Transverse colon (tissue), 4 donors: ENCODE measurements at regions not wholly inside any gene's neighbourhood (a gene's known extent, or its start where the extent isn't known, plus 50 kb on each side); places are given as distances from the start of the nearest gene placed in this dataset.
"Not testable (repeated sequence)": the region's sequence is repeated elsewhere in the genome, so short reads cannot be mapped to it uniquely, and the experiment has no call there.

Experiments used
- DNase-seq: peaks from one replicate; pipeline ENCODE4 v3.0.0-alpha.2; 2019
- H3K27ac ChIP-seq, 4 donors: fragments of 200-600 bp; sonication (generic); 2 replicates each; pipeline ENCODE4 v1.5.1; 2016 to 2018; ENCODE audit warnings: inconsistent platforms in 4 of 4
- H3K27me3 ChIP-seq: fragments of 200-600 bp; sonication (generic); 2 replicates; pipeline ENCODE4 v1.5.1; 2017; ENCODE audit warnings: inconsistent platforms
- H3K36me3 ChIP-seq, 4 donors: fragments of 200-600 bp; sonication (generic); 2 replicates each; pipeline ENCODE4 v1.5.1; 2017 to 2019; ENCODE audit warnings: inconsistent platforms in 4 of 4
- H3K4me1 ChIP-seq, 4 donors: fragments of 200-600 bp; sonication (generic); 2 replicates each; pipeline ENCODE4 v1.5.1; 2017 to 2020; ENCODE audit warnings: inconsistent platforms in 4 of 4
- H3K4me3 ChIP-seq, 4 donors: fragments of 200-600 bp; sonication (generic); 1 replicate in 1 of 4; 2 replicates in 3 of 4; pipeline versions ENCODE4 v1.5.1 to v1.6.1; 2017 to 2019; ENCODE audit warnings: inconsistent platforms in 4 of 4
- H3K9me3 ChIP-seq, 2 donors: fragments of 200-600 bp; sonication (generic); 2 replicates each; pipeline ENCODE4 v1.5.1; 2017 to 2019; ENCODE audit warnings: inconsistent platforms in 2 of 2
- EP300 ChIP-seq: sonication (generic); formaldehyde crosslinking; IDR thresholded peaks from one replicate; pipeline ENCODE4 v1.6.1; 2017; ENCODE audit warnings: antibody characterized with exemption, low read depth
- POLR2A ChIP-seq: fragments of 450-650 bp; IDR thresholded peaks from one replicate; pipeline ENCODE4 v1.6.1; 2016; ENCODE audit warnings: antibody characterized with exemption, mild to moderate bottlenecking, moderate library complexity
- POLR2AphosphoS5 ChIP-seq, 3 donors: sonication (generic); formaldehyde crosslinking; IDR thresholded peaks; one replicate each; pipeline ENCODE4 v1.6.1; 2016; ENCODE audit warnings: antibody characterized with exemption in 3 of 3
- WGBS, 2 donors: methylation state at CpG; one replicate each; pipeline ENCODE4 v1.1.5; 2018; ENCODE audit warnings: low coverage in 1 of 2; 5-methylcytosine and 5-hydroxymethylcytosine counted together
- in situ Hi-C, 4 donors: fragments of 200-750 bp; cut with MboI; loops; one replicate each; pipeline versions ENCODE4 v1.15.0 to v1.15.1; 2017; ENCODE audit warnings: low sequenced_read_pairs in 3 of 4, low pct_ligation_motif_present in 1 of 4, low pct_unique_long_range_greater_than_20kb in 1 of 4
- intact Hi-C: fragments of 100-400 bp; cut with DNase I; formaldehyde crosslinking; loops from one replicate; pipeline ENCODE4 v1.15.1; 2023; ENCODE audit warnings: low total_unique reads
- TF ChIP-seq, protein P1 (sequence below), 5 experiments: fragments of 200-600 bp in 3 of 5; fragments of 450-650 bp in 2 of 5; sonication (generic) in 3 of 5; IDR thresholded peaks; 1 replicate in 2 of 5; 2 replicates in 3 of 5; pipeline ENCODE4 v1.5.1; 2016 to 2017; ENCODE audit warnings: antibody characterized with exemption in 5 of 5, inconsistent platforms in 3 of 5, mild to moderate bottlenecking in 2 of 5, moderate library complexity in 1 of 5

DNA sequence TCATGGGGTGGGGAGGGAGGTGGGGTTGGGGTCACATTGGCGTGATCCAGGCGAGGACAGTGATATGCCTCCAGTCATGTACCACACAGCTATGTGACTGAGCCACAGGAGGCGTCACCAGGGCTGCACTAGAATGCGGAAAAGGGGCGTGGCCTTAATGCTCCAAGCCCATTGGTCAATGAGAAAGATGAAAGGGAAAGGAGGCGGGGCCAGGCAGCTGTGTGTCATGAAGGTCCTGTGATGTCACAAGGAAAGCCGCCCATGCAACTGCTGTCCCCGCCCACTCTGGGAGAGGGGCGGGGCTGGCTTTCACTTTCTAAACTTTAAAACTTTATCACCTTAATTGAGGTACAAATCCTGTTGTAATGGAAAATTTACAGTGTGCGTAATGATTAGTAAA lies 89.4 kb upstream of the ADCY2 start:
- H3K27me3 ChIP-seq, DNase-seq, in situ Hi-C loops, H3K4me3 ChIP-seq, H3K36me3 ChIP-seq, H3K9me3 ChIP-seq, H3K4me1 ChIP-seq, intact Hi-C loops, H3K27ac ChIP-seq: not testable (repeated sequence)
- WGBS, 2 donors = 83 to 88% methylated on average over 2 to 10 of the region's 10 CpGs

DNA sequence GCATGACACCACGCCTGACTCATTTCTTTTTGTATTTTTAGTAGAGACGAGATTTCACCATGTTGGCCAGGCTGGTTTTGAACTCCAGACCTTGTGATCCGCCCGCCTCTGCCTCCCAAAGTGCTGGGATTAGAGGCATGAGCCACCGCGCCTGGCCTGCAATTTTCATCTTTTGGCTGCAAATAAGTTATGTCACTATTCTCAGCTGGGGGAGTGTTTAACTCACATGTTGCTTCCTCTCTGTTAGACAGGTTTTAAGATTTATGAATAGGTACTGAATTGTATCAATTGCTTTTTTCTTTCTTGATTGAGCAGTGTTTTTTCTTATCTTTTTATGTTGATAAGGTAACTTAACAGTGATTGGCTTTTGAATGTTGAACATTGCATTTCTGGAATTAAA lies 88.2 kb upstream of the ADCY2 start:
- H3K4me3 ChIP-seq, H3K36me3 ChIP-seq, intact Hi-C loops, DNase-seq, in situ Hi-C loops, H3K9me3 ChIP-seq, H3K27me3 ChIP-seq, H3K27ac ChIP-seq, H3K4me1 ChIP-seq: not testable (repeated sequence)
- WGBS, 2 donors = 89% methylated on average over 6 of the region's 6 CpGs; no CpG with 5 or more reads in 1 of the 2 donors

DNA sequence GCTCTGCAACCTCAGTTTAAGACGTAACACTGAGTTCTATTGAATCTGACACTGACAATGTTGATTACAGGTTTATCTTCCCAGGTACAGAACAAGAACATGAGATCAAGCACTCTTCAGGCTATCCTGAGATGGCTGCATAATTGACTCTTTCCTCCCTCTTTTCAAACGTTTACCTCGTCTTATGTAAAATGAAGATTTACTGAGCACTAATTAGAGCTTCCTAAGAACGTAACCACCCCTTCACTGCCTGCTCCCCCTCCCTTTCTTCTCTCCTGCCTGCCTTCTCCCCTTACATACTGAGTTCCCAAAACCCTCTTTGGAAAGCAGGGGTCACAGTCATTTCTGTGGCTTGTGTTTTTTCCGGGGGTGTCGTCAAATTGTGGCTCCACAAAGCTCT lies 86.2 kb upstream of the ADCY2 start:
- intact Hi-C loops, H3K4me3 ChIP-seq, in situ Hi-C loops, H3K9me3 ChIP-seq, H3K27ac ChIP-seq, DNase-seq, H3K4me1 ChIP-seq, H3K36me3 ChIP-seq, H3K27me3 ChIP-seq: not testable (repeated sequence)
- WGBS, 2 donors = 44% methylated on average over 6 of the region's 6 CpGs; no CpG with 5 or more reads in 1 of the 2 donors

DNA sequence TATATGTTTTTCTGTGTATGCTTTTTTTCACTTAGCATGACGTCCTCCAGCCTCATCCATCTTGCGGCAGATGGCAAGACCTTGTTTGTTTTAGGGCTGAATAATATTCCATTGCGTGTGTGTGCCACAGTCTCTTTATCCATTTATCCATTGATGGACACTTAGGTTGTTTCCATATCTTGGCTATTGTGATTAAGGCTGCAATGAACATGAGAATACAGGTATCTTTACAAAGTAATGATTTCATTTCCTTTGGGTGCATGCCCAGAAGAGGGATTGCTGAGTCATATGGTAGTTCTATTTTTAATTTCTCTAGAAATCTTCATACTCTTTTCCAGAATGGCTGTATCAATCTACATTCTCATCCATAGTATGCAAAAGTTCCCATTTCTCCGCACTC lies 85.3 kb upstream of the ADCY2 start:
- H3K27me3 ChIP-seq, H3K4me3 ChIP-seq, H3K9me3 ChIP-seq, H3K4me1 ChIP-seq, intact Hi-C loops, DNase-seq, in situ Hi-C loops, H3K27ac ChIP-seq, H3K36me3 ChIP-seq: not testable (repeated sequence)
- WGBS, 2 donors = 60 to 65% methylated on average over 4 of the region's 4 CpGs

DNA sequence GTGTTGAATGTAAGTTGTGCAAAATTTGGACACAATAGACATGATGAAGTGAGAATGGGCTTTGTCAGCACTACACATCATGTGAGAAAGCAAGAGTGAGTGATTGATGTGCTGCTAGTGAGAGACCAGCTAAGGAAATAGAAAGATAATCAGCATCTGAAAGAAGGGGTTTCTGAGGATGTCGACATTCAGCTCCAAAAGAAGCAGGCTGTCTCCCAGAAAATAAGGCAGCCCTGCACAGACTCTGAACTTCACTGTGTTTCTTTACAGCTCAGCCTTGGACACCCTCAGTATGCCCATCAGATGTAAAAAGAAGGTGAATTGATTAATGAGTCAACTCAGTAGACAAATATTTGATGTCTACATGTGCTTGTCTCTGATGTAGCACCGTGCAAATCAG lies 80.8 kb upstream of the ADCY2 start:
- Histone ChIP-seq H3K9me3 (no peaks in the 10 kb centered on the region), H3K4me3 (no peak overlapping the region), H3K4me1 (no peaks in the 10 kb centered on the region), H3K27me3 (no peaks in the 10 kb centered on the region), H3K36me3 (no peaks in the 10 kb centered on the region), H3K27ac (no peak overlapping the region)
- no peak for TF ChIP-seq POLR2A
- TF ChIP-seq POLR2AphosphoS5 (IDR thresholded peaks at IDR 0.05) = no peak
- no peak for TF ChIP-seq EP300
- TF ChIP-seq, protein P1, sequence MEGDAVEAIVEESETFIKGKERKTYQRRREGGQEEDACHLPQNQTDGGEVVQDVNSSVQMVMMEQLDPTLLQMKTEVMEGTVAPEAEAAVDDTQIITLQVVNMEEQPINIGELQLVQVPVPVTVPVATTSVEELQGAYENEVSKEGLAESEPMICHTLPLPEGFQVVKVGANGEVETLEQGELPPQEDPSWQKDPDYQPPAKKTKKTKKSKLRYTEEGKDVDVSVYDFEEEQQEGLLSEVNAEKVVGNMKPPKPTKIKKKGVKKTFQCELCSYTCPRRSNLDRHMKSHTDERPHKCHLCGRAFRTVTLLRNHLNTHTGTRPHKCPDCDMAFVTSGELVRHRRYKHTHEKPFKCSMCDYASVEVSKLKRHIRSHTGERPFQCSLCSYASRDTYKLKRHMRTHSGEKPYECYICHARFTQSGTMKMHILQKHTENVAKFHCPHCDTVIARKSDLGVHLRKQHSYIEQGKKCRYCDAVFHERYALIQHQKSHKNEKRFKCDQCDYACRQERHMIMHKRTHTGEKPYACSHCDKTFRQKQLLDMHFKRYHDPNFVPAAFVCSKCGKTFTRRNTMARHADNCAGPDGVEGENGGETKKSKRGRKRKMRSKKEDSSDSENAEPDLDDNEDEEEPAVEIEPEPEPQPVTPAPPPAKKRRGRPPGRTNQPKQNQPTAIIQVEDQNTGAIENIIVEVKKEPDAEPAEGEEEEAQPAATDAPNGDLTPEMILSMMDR (IDR thresholded peaks at IDR 0.05) = no peak
- in situ Hi-C loops (no loop called here), intact Hi-C loops (no loop called here)
- DNase-seq = no peak
- WGBS, 2 donors = 0 to 40% methylated on average over 1 to 2 of the region's 2 CpGs

DNA sequence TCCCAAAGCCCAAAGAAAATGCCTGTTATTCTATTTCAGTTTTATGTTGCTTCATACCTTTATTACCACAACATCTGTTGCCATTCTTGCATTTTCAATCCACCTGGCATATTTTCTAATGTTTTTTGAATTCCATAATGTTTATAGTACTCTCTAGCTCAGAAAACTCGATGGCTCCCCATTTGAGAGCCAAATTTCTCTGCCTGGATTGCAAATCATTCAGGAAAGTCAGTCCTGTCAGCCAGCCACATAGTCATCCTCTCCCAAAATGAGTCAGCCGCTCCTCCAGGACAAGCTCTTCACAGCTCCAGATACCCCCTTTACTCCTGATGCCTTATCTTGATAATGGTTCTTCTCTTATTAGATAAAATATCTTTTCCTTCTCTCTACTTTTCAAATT lies 78.2 kb upstream of the ADCY2 start:
- H3K4me3 ChIP-seq = no peak overlapping the region
- TF ChIP-seq, protein P1 (IDR thresholded peaks at IDR 0.05) = no peak
- TF ChIP-seq POLR2A = no peak
- H3K27me3 ChIP-seq = no peaks in the 10 kb centered on the region
- no peak overlapping the region for H3K27ac ChIP-seq
- no peaks in the 10 kb centered on the region for H3K9me3 ChIP-seq
- 60 to 65% methylated on average over 2 of the region's 2 CpGs for WGBS, 2 donors
- in situ Hi-C loops (no loop called here), intact Hi-C loops (no loop called here)
- no peak for DNase-seq
- H3K36me3 ChIP-seq = no peaks in the 10 kb centered on the region
- H3K4me1 ChIP-seq = no peaks in the 10 kb centered on the region
